Vagina (tissue), 2 donors: ENCODE measurements at regions not wholly inside any gene's neighbourhood (a gene's known extent, or its start where the extent isn't known, plus 50 kb on each side); places are given as distances from the start of the nearest gene placed in this dataset.

Experiments
- CTCF ChIP-seq, 3 experiments: fragments of 450-650 bp in 2 of 3; fragments of 200-600 bp in 1 of 3; sonication (generic) in 1 of 3; IDR thresholded peaks; one replicate each; pipeline ENCODE4 v1.5.1; 2017 to 2019; ENCODE audit warnings: antibody characterized with exemption in 3 of 3, mild to moderate bottlenecking in 2 of 3, moderate library complexity in 2 of 3
- POLR2A ChIP-seq, 2 donors: fragments of 450-650 bp; IDR thresholded peaks; one replicate each; pipeline ENCODE4 v1.6.1; 2017; ENCODE audit warnings: antibody characterized with exemption in 2 of 2, mild to moderate bottlenecking in 2 of 2, moderate library complexity in 2 of 2
- POLR2AphosphoS5 ChIP-seq, 2 donors: sonication (generic); formaldehyde crosslinking; IDR thresholded peaks; one replicate each; pipeline ENCODE4 v1.9.0; 2017; ENCODE audit warnings: antibody characterized with exemption in 2 of 2, mild to moderate bottlenecking in 2 of 2, low read depth in 1 of 2; ENCODE audit not compliant: insufficient read depth in 1 of 2

GRCh38 chr10:35843524-35844181, 201.6 kb upstream of the FZD8 start:
- TF ChIP-seq CTCF (IDR thresholded peaks at IDR 0.05), result no peak
- no peak for TF ChIP-seq POLR2A (IDR thresholded peaks at IDR 0.05)
- TF ChIP-seq POLR2AphosphoS5 (IDR thresholded peaks at IDR 0.05; ENCODE audit: insufficient read depth in 1 of 2, low read depth in 1 of 2), result no peak
